OCI-LY7 (cell line): ENCODE measurements at regions not wholly inside any gene's neighbourhood (a gene's known extent, or its start where the extent isn't known, plus 50 kb on each side); places are given as distances from the start of the nearest gene placed in this dataset.

Experiments used
- BruUV-seq: library from RNA; stranded (reverse); fragments of 400-500 nt; replicated peaks from 2 replicates; lab custom pipeline; 2021; lab: Mats Ljungman, UMichigan
- CTCF ChIA-PET: fragments of 300-600 bp; sonication (Branson Sonifier 250); formaldehyde crosslinking; loops from one replicate; lab custom pipeline; 2022; ENCODE audit warnings: antibody characterized with exemption; ENCODE audit not compliant: unreplicated experiment; lab: Charles Lee
- POLR2A ChIA-PET: fragments of 300-600 bp; sonication (Branson Sonifier 250); formaldehyde crosslinking; loops from one replicate; lab custom pipeline; 2022; ENCODE audit warnings: antibody characterized with exemption; lab: Charles Lee
- DNase-seq: peaks from one replicate; pipeline ENCODE4 v3.0.0-alpha.2; 2015; ENCODE audit warnings: low spot score
- H2AFZ ChIP-seq: fragments of 200-600 bp; sonication (generic), shearing (Covaris generic); 2 replicates; pipeline ENCODE4 v1.6.1; 2014; ENCODE audit warnings: mild to moderate bottlenecking, antibody characterized with exemption, low read length, moderate library complexity
- H3K27ac ChIP-seq: fragments of 200-600 bp; sonication (generic); 2 replicates; pipeline ENCODE4 v1.5.1; 2014; ENCODE audit warnings: mixed run types, low read depth, mild to moderate bottlenecking, moderate library complexity, low read length, inconsistent platforms; ENCODE audit not compliant: poor library complexity, severe bottlenecking
- H3K36me3 ChIP-seq: fragments of 200-600 bp; sonication (generic); 2 replicates; pipeline ENCODE4 v1.6.1; 2014; ENCODE audit warnings: mild to moderate bottlenecking, antibody characterized with exemption, low read length, moderate library complexity, mixed read lengths; ENCODE audit not compliant: insufficient read depth
- H3K4me1 ChIP-seq: fragments of 200-600 bp; sonication (generic); 2 replicates; pipeline ENCODE4 v1.5.1; 2014; ENCODE audit warnings: mild to moderate bottlenecking, low read length; ENCODE audit not compliant: insufficient read depth, poor library complexity, severe bottlenecking
- H3K4me2 ChIP-seq: fragments of 200-600 bp; sonication (generic); 2 replicates; pipeline ENCODE4 v1.6.1; 2014; ENCODE audit warnings: mild to moderate bottlenecking, low read length
- H3K4me3 ChIP-seq: fragments of 200-600 bp; sonication (generic); 2 replicates; pipeline ENCODE4 v1.5.1; 2014; ENCODE audit warnings: mild to moderate bottlenecking, low read depth, low read length; ENCODE audit not compliant: poor library complexity, severe bottlenecking
- H3K79me2 ChIP-seq: fragments of 200-600 bp; sonication (generic); 2 replicates; pipeline ENCODE4 v1.6.1; 2016; ENCODE audit warnings: low read depth, mild to moderate bottlenecking, low read length, moderate library complexity, mixed read lengths; ENCODE audit not compliant: insufficient read depth
- H3K9me2 ChIP-seq: fragments of 200-600 bp; sonication (generic); 2 replicates; pipeline ENCODE4 v1.6.1; 2016; ENCODE audit warnings: mild to moderate bottlenecking, low read length, mixed read lengths; ENCODE audit not compliant: insufficient read depth
- H3K9me3 ChIP-seq: fragments of 200-600 bp; sonication (generic); 2 replicates; pipeline ENCODE4 v1.6.1; 2014; ENCODE audit warnings: mild to moderate bottlenecking, mixed run types, low read length, mixed read lengths
- H4K20me1 ChIP-seq: fragments of 200-600 bp; sonication (generic); 2 replicates; pipeline ENCODE4 v1.6.1; 2014; ENCODE audit warnings: mild to moderate bottlenecking, antibody characterized with exemption, low read length, moderate library complexity, mixed read lengths; ENCODE audit not compliant: insufficient read depth
- CTCF ChIP-seq: fragments of 200-600 bp; sonication (generic); conservative IDR thresholded peaks from 2 replicates; pipeline ENCODE4 v1.5.1; 2014; ENCODE audit warnings: mild to moderate bottlenecking, antibody characterized with exemption, low read length, moderate library complexity, mixed read lengths
- EZH2phosphoT487 ChIP-seq: fragments of 200-600 bp; sonication (generic); IDR thresholded peaks from 2 replicates; pipeline ENCODE4 v1.6.1; 2018; ENCODE audit warnings: low read depth, borderline replicate concordance, mild to moderate bottlenecking, mixed run types, antibody characterized with exemption, low read length, moderate library complexity, mixed read lengths
- intact Hi-C: fragments of 100-400 bp; cut with micrococcal nuclease; formaldehyde crosslinking; loops from one replicate; pipeline ENCODE4 v1.10.0; 2022; ENCODE audit not compliant: unreplicated experiment

- H3K27ac ChIP-seq: no peak overlapping the region
- no peak for TF ChIP-seq EZH2phosphoT487
- no peak for TF ChIP-seq CTCF
- intact Hi-C loops: no loop called here
- POLR2A ChIA-PET: no interaction called here
- no peaks in the 10 kb centered on the region for H4K20me1 ChIP-seq
- no peaks in the 10 kb centered on the region for H3K9me2 ChIP-seq
- H3K4me3 ChIP-seq: no peak overlapping the region
- no peaks in the 10 kb centered on the region for H3K4me1 ChIP-seq
- H3K9me3 ChIP-seq: no peaks in the 10 kb centered on the region
- no peaks in the 10 kb centered on the region for H3K79me2 ChIP-seq
- no peak overlapping the region for H2AFZ ChIP-seq
- H3K36me3 ChIP-seq: no peaks in the 10 kb centered on the region
- CTCF ChIA-PET: no interaction called here
- no peak for DNase-seq
- H3K4me2 ChIP-seq: no peak overlapping the region
- BruUV-seq: no TSS peak
These were observed 163.4 kb upstream of the SLC24A3 start for GRCh38 chr20:19048995-19049501.

- no peaks in the 10 kb centered on the region for H3K9me3 ChIP-seq
- no peak for DNase-seq
These were observed 162.9 kb upstream of the SLC24A3 start for GRCh38 chr20:19049514-19049913.

More at GRCh38 chr20:19049514-19049913, 162.9 kb upstream of the SLC24A3 start:
- H2AFZ ChIP-seq: no peak overlapping the region
- BruUV-seq: no TSS peak
- H3K9me2 ChIP-seq: no peaks in the 10 kb centered on the region
- no peak overlapping the region for H3K4me2 ChIP-seq
- H3K27ac ChIP-seq: no peak overlapping the region
- TF ChIP-seq EZH2phosphoT487: no peak
- no peak for TF ChIP-seq CTCF
- POLR2A ChIA-PET: no interaction called here
- H4K20me1 ChIP-seq: no peaks in the 10 kb centered on the region
- CTCF ChIA-PET: no interaction called here
- no peaks in the 10 kb centered on the region for H3K4me1 ChIP-seq
- no peaks in the 10 kb centered on the region for H3K79me2 ChIP-seq
- H3K4me3 ChIP-seq: no peak overlapping the region
- intact Hi-C loops: no loop called here
- H3K36me3 ChIP-seq: no peaks in the 10 kb centered on the region
